ENCODE measurements at regions not wholly inside any gene's neighbourhood (a gene's known extent, or its start where the extent isn't known, plus 50 kb on each side); places are given as distances from the start of the nearest gene placed in this dataset.

- TF ChIP-seq POLR2AphosphoS5 (IDR thresholded peaks at IDR 0.05), result no peak
- no peak for TF ChIP-seq CTCF (IDR thresholded peaks at IDR 0.05)
These were observed 137.1 kb upstream of the SYT6 start for GRCh38 chr1:114290776-114291175.

All from transverse colon (tissue), 4 donors.